Caco-2 (cell line): ENCODE measurements at regions not wholly inside any gene's neighbourhood (a gene's known extent, or its start where the extent isn't known, plus 50 kb on each side); places are given as distances from the start of the nearest gene placed in this dataset.
"Not testable (repeated sequence)": the region's sequence is repeated elsewhere in the genome, so short reads cannot be mapped to it uniquely, and the experiment has no call there.

Source experiments
- BruUV-seq: library from RNA; stranded (reverse); fragments of 400-500 nt; replicated peaks from 2 replicates; lab custom pipeline; 2021; lab: Mats Ljungman, UMichigan
- CTCF ChIA-PET: fragments of 300-600 bp; sonication (Branson Sonifier 250); formaldehyde crosslinking; loops from one replicate; lab custom pipeline; 2022; ENCODE audit warnings: antibody characterized with exemption; lab: Charles Lee
- POLR2A ChIA-PET: fragments of 300-600 bp; sonication (Branson Sonifier 250); formaldehyde crosslinking; loops from one replicate; lab custom pipeline; 2022; ENCODE audit warnings: antibody characterized with exemption; lab: Charles Lee
- DNase-seq, 2 experiments: peaks; one replicate each; pipeline versions ENCODE4 v3.0.0 to v3.0.0-alpha.2; 2020 to 2022
- H3K27me3 ChIP-seq: replicated peaks from 2 replicates; pipeline ENCODE4 v1.6.0; 2011; ENCODE audit warnings: low read length; ENCODE audit not compliant: control insufficient read depth, insufficient read depth
- H3K36me3 ChIP-seq: 2 replicates; pipeline ENCODE4 v1.5.1; 2011; ENCODE audit warnings: low read length; ENCODE audit not compliant: control insufficient read depth, insufficient read depth
- H3K4me1 ChIP-seq: fragments of 250-450 bp; sonication (Bioruptor Pico); 2 replicates; pipeline ENCODE4 v1.5.1; 2020; ENCODE audit warnings: mild to moderate bottlenecking
- H3K4me3 ChIP-seq: 2 replicates; pipeline ENCODE4 v1.5.1; 2011; ENCODE audit warnings: low read depth, mild to moderate bottlenecking, control low read depth, low read length
- H3K9me3 ChIP-seq: fragments of 250-450 bp; sonication (Bioruptor Pico); 2 replicates; pipeline ENCODE4 v1.5.1; 2020; ENCODE audit warnings: mild to moderate bottlenecking, moderate library complexity
- H3K27ac Mint-ChIP-seq: one replicate; pipeline ENCODE4 v1.8.0; 2022; ENCODE audit warnings: mixed read lengths; ENCODE audit not compliant: unreplicated experiment
- H3K27me3 Mint-ChIP-seq: one replicate; pipeline ENCODE4 v1.8.0; 2022; ENCODE audit warnings: mixed read lengths; ENCODE audit not compliant: insufficient read depth, unreplicated experiment
- H3K36me3 Mint-ChIP-seq: one replicate; pipeline ENCODE4 v1.8.0; 2022; ENCODE audit warnings: mild to moderate bottlenecking, mixed read lengths; ENCODE audit not compliant: insufficient read depth, unreplicated experiment
- H3K4me1 Mint-ChIP-seq: one replicate; pipeline ENCODE4 v1.8.0; 2022; ENCODE audit warnings: low read depth, mixed read lengths; ENCODE audit not compliant: unreplicated experiment
- H3K4me3 Mint-ChIP-seq: one replicate; pipeline ENCODE4 v1.8.0; 2022; ENCODE audit warnings: mild to moderate bottlenecking, moderate library complexity, mixed read lengths; ENCODE audit not compliant: unreplicated experiment
- H3K9me3 Mint-ChIP-seq: one replicate; pipeline ENCODE4 v1.8.0; 2022; ENCODE audit warnings: mixed read lengths; ENCODE audit not compliant: unreplicated experiment
- intact Hi-C: fragments of 100-400 bp; cut with micrococcal nuclease; formaldehyde crosslinking; loops from one replicate; pipeline ENCODE4 v1.10.0; 2022; ENCODE audit not compliant: unreplicated experiment
- TF ChIP-seq, protein P1 (sequence below), 2 experiments: fragments of 200-600 bp in 1 of 2; IDR thresholded peaks; 1 replicate in 1 of 2; 2 replicates in 1 of 2; pipeline versions ENCODE4 v1.5.1 to v1.8.0; 2011 to 2022; ENCODE audit warnings: antibody characterized with exemption in 1 of 2, control low read depth in 1 of 2, inconsistent platforms in 1 of 2, low read depth in 1 of 2, low read length in 1 of 2, mild to moderate bottlenecking in 1 of 2, moderate library complexity in 1 of 2; ENCODE audit not compliant: insufficient read depth in 1 of 2, severe bottlenecking in 1 of 2, unreplicated experiment in 1 of 2

DNA sequence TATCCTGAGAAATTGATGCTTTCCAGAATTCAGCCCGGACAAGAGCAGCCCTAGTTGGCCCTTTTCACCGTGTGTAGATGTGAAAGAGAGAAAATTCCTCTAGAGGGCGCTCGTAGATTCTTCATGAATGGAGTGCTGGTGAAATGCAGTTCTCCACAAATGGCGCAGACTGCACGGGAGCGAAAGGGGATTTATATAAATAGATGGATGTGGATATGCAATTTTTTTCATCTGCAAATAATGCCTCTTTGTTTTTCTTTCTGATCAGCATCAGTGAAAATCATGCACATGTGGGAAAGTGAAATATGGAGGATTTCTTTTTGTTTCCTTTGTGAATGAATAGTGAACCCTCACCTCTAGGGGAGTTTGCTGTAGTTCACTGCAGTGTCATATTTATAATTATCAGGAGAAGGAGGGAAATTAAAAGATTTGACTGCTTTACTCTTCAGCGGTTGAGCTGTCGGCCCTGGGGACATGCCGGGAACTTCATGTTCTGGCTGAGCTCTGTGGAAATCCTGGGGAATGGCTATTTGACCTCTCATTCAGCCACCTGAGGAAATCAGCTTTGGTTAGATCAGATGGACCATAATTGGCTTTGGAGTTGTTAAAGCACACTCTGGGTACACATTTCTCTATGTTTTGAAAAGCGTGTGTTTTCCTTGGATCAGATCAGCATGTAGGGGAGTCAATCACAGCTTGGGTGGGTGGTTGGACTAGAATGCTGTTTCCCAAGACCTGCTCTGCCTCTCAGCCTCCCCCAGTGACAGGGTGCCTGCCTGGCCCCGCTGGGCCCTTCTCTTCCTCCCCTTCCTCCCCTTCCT, 115.0 kb upstream of the SHISA3 start:
- no peaks in the 10 kb centered on the region for H3K27me3 ChIP-seq
- no peaks in the 10 kb centered on the region for H3K4me1 ChIP-seq
- H3K27ac Mint-ChIP-seq = no peak overlapping the region
- intact Hi-C loops = loop anchor here (1.0 to 2.0 kb wide), 3 partner anchors 21 to 238 kb away; no protein-coding TSS in a partner anchor
- DNase-seq = peak in 1 of 2 experiments; percentile 66
- no peak overlapping the region for H3K4me3 ChIP-seq
- no peaks in the 10 kb centered on the region for H3K9me3 ChIP-seq
- BruUV-seq = no TSS peak
- H3K4me1 Mint-ChIP-seq = no peaks in the 10 kb centered on the region
- H3K36me3 ChIP-seq = no peaks in the 10 kb centered on the region
- POLR2A ChIA-PET = no interaction called here
- H3K36me3 Mint-ChIP-seq = no peaks in the 10 kb centered on the region
- CTCF ChIA-PET = no interaction called here
- H3K9me3 Mint-ChIP-seq = no peaks in the 10 kb centered on the region
- TF ChIP-seq, protein P1, sequence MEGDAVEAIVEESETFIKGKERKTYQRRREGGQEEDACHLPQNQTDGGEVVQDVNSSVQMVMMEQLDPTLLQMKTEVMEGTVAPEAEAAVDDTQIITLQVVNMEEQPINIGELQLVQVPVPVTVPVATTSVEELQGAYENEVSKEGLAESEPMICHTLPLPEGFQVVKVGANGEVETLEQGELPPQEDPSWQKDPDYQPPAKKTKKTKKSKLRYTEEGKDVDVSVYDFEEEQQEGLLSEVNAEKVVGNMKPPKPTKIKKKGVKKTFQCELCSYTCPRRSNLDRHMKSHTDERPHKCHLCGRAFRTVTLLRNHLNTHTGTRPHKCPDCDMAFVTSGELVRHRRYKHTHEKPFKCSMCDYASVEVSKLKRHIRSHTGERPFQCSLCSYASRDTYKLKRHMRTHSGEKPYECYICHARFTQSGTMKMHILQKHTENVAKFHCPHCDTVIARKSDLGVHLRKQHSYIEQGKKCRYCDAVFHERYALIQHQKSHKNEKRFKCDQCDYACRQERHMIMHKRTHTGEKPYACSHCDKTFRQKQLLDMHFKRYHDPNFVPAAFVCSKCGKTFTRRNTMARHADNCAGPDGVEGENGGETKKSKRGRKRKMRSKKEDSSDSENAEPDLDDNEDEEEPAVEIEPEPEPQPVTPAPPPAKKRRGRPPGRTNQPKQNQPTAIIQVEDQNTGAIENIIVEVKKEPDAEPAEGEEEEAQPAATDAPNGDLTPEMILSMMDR (IDR thresholded peaks at IDR 0.05; ENCODE audit: insufficient read depth in 1 of 2, low read depth in 1 of 2, low read length in 1 of 2, severe bottlenecking in 1 of 2, unreplicated experiment in 1 of 2) = peak; percentile 53 to 80
- no peak overlapping the region for H3K4me3 Mint-ChIP-seq
- peaks cover 3% of the 10 kb centered on the region for H3K27me3 Mint-ChIP-seq

DNA sequence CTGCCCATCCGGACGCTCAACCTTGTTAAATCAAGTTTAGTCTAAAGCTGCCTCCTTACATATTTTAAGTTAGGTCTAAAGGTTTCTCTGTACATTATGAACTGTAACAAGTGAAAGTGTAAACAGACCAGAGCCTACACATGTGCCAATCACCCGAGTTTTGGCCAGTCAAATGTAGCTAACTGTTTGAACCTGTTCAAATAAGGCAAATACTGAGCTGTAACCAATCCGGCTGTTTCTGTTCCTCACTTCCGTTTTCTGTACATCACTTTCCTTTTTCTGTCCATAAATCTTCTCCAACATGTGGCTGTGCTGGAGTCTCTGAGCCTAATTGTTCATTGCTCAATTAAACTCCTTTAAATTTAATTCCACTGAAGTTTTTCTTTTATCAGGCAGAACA, 113.3 kb upstream of the SHISA3 start:
- DNase-seq = no peak
- ChIA-PET CTCF (no interaction called here), POLR2A (no interaction called here)
- TF ChIP-seq, protein P1 (IDR thresholded peaks at IDR 0.05; ENCODE audit: insufficient read depth in 1 of 2, low read depth in 1 of 2, low read length in 1 of 2, severe bottlenecking in 1 of 2, unreplicated experiment in 1 of 2) = no peak
- intact Hi-C loops = no loop called here
- no peak overlapping the region for H3K4me3 Mint-ChIP-seq
- H3K36me3 Mint-ChIP-seq = no peaks in the 10 kb centered on the region
- no peak overlapping the region for H3K27ac Mint-ChIP-seq
- H3K36me3 ChIP-seq = no peaks in the 10 kb centered on the region
- H3K4me3 ChIP-seq = no peak overlapping the region
- H3K4me1 ChIP-seq = no peaks in the 10 kb centered on the region
- no peaks in the 10 kb centered on the region for H3K9me3 Mint-ChIP-seq
- H3K9me3 ChIP-seq = no peaks in the 10 kb centered on the region
- peaks cover 3% of the 10 kb centered on the region for H3K27me3 Mint-ChIP-seq
- no TSS peak for BruUV-seq
- no peaks in the 10 kb centered on the region for H3K4me1 Mint-ChIP-seq
- no peaks in the 10 kb centered on the region for H3K27me3 ChIP-seq

DNA sequence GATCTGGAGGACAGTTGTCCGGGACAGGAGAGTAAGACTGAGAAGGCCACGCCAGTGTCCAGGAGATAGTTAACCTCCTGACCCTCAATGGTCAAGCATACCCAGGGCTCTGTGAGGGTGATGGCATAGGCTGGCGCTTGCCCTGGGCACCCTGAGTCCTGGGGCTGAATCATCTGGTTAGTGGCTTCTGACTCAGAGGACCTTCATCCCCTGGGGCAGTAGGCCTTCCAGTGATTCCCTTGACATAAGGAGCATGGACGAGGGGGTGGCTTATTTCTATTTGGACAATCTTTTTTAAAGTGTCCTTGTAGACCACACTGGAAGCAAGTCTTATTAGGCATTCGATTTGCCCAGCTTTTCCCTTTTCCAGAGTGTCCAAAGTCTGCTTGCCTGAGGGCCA, 108.4 kb upstream of the SHISA3 start:
- H3K4me1 Mint-ChIP-seq, H3K4me3 ChIP-seq, H3K36me3 Mint-ChIP-seq, H3K9me3 Mint-ChIP-seq, H3K36me3 ChIP-seq, H3K27me3 Mint-ChIP-seq, DNase-seq, H3K9me3 ChIP-seq, intact Hi-C loops, H3K27me3 ChIP-seq, H3K27ac Mint-ChIP-seq, CTCF ChIA-PET, H3K4me3 Mint-ChIP-seq, BruUV-seq, H3K4me1 ChIP-seq, POLR2A ChIA-PET: not testable (repeated sequence)

DNA sequence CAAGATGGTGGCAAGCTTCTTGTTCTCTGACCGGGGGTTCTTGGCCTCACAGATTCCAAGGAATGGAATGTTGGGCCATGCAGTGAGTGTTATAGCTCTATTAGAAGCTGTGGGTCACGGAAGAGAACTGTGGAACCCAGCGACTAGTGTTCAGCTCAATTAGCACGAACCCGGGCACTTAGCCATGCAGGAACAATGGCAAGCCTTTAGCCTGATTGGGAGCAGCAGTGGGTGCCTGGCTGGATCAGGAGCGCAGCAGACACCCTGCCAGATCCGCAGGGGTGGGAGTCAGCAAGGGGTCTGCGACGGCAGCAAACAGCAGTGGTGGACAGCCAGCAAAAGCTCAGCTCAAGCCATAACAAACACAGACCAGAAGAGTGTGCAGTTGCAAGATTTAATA, 105.1 kb upstream of the SHISA3 start:
- CTCF ChIA-PET, H3K36me3 Mint-ChIP-seq: not testable (repeated sequence)

More for the DNA sequence above, 105.1 kb upstream of the SHISA3 start:
- DNase-seq, H3K4me1 Mint-ChIP-seq, H3K36me3 ChIP-seq, H3K27me3 Mint-ChIP-seq, H3K27ac Mint-ChIP-seq, BruUV-seq, POLR2A ChIA-PET, H3K4me3 ChIP-seq, H3K4me1 ChIP-seq, H3K9me3 Mint-ChIP-seq, H3K4me3 Mint-ChIP-seq, H3K27me3 ChIP-seq, H3K9me3 ChIP-seq, intact Hi-C loops: not testable (repeated sequence)
